CD4-positive, alpha-beta memory T cell (primary cell): ENCODE measurements at regions not wholly inside any gene's neighbourhood (a gene's known extent, or its start where the extent isn't known, plus 50 kb on each side); places are given as distances from the start of the nearest gene placed in this dataset.

Source experiments
- CTCF ChIA-PET: fragments of 350-600 bp; sonication (Branson Sonifier 250); formaldehyde crosslinking; loops from one replicate; lab custom pipeline; 2021; ENCODE audit warnings: inconsistent platforms; ENCODE audit not compliant: partially characterized antibody; lab: Charles Lee
- POLR2A ChIA-PET: fragments of 350-600 bp; sonication (Branson Sonifier 250); formaldehyde crosslinking; loops from one replicate; lab custom pipeline; 2021; ENCODE audit not compliant: partially characterized antibody; lab: Charles Lee
- DNase-seq, 5 donors: peaks; one replicate each; pipeline versions ENCODE4 v3.0.0 to v3.0.0-alpha.2; 2020 to 2022; ENCODE audit warnings: mixed read lengths in 1 of 5
- H3K27ac ChIP-seq: one replicate; pipeline ENCODE4 v1.7.0; 2013; ENCODE audit warnings: low read depth, low read length
- H3K27me3 ChIP-seq: 2 replicates; pipeline ENCODE4 v1.7.0; 2013; ENCODE audit warnings: mild to moderate bottlenecking, low read length, moderate library complexity; ENCODE audit not compliant: insufficient read depth
- H3K36me3 ChIP-seq: 2 replicates; pipeline ENCODE4 v1.7.0; 2013; ENCODE audit warnings: mild to moderate bottlenecking, low read length, moderate library complexity; ENCODE audit not compliant: insufficient read depth
- H3K4me1 ChIP-seq: 2 replicates; pipeline ENCODE4 v1.7.0; 2013; ENCODE audit warnings: mild to moderate bottlenecking, low read length, moderate library complexity; ENCODE audit not compliant: insufficient read depth
- H3K4me3 ChIP-seq, 2 donors: one replicate each; pipeline ENCODE4 v1.7.0; 2013; ENCODE audit warnings: low read length in 2 of 2, mild to moderate bottlenecking in 1 of 2
- H3K9me3 ChIP-seq, 2 donors: one replicate each; pipeline ENCODE4 v1.7.0; 2013; ENCODE audit warnings: low read length in 2 of 2, control low read depth in 1 of 2; ENCODE audit not compliant: control insufficient read depth in 1 of 2
- H3K27ac Mint-ChIP-seq, 7 donors: one replicate each; pipeline ENCODE4 v1.8.0; 2020 to 2021; ENCODE audit warnings: mixed read lengths in 7 of 7, mild to moderate bottlenecking in 6 of 7, inconsistent platforms in 3 of 7, moderate library complexity in 3 of 7
- H3K27me3 Mint-ChIP-seq, 2 donors: one replicate each; pipeline ENCODE4 v1.8.0; 2020 to 2021; ENCODE audit warnings: mixed read lengths in 2 of 2
- H3K36me3 Mint-ChIP-seq, 2 donors: one replicate each; pipeline ENCODE4 v1.8.0; 2020 to 2021; ENCODE audit warnings: mixed read lengths in 2 of 2, inconsistent platforms in 1 of 2, mild to moderate bottlenecking in 1 of 2
- H3K4me1 Mint-ChIP-seq, 4 donors: one replicate each; pipeline ENCODE4 v1.8.0; 2020 to 2021; ENCODE audit warnings: mixed read lengths in 4 of 4, mild to moderate bottlenecking in 1 of 4
- H3K4me3 Mint-ChIP-seq, 8 donors: one replicate each; pipeline ENCODE4 v1.8.0; 2020 to 2021; ENCODE audit warnings: mixed read lengths in 8 of 8, mild to moderate bottlenecking in 7 of 8, moderate library complexity in 6 of 8, inconsistent platforms in 3 of 8
- H3K9me3 Mint-ChIP-seq, 8 donors: one replicate each; pipeline ENCODE4 v1.8.0; 2020 to 2021; ENCODE audit warnings: mixed read lengths in 8 of 8, mild to moderate bottlenecking in 5 of 8, inconsistent platforms in 3 of 8, moderate library complexity in 1 of 8
- intact Hi-C: fragments of 100-400 bp; cut with micrococcal nuclease; formaldehyde crosslinking; loops from one replicate; pipeline ENCODE4 v1.15.1; 2023

DNA sequence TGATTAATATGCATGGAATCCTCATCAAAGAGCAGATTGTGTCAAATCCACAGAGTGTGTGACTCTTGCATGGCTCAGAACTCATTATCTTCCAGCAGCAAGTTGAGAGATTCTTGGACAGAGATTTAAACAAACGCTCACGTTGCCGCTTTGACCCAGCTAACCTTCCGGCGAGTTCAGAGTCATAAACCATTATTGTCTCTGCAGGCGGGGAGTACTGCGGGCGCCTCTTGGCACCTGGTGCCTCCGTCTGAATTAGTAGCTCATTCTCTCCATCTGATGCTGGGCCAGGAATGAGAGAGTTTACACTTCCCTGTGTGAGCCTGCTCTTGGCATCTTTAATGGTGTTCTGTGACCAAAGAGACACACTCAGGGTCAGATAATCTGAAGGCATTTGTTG lies 138.6 kb upstream of the WSCD1 start:
- Mint-ChIP-seq H3K27me3 (peaks cover 13 to 17% of the 10 kb centered on the region in 2 donors), H3K27ac (no peak overlapping the region), H3K4me3 (no peak overlapping the region), H3K36me3 (no peaks in the 10 kb centered on the region), H3K4me1 (no peaks in the 10 kb centered on the region), H3K9me3 (peaks cover 0 to 12% (median 2%) of the 10 kb centered on the region in 8 donors)
- no peak overlapping the region for H3K27ac ChIP-seq
- no peaks in the 10 kb centered on the region for H3K9me3 ChIP-seq
- H3K27me3 ChIP-seq, result peaks cover 6% of the 10 kb centered on the region
- H3K4me1 ChIP-seq, result no peaks in the 10 kb centered on the region
- ChIA-PET CTCF (no interaction called here), POLR2A (no interaction called here)
- intact Hi-C loops, result no loop called here
- DNase-seq, result no peak
- H3K36me3 ChIP-seq, result no peaks in the 10 kb centered on the region
- no peak overlapping the region for H3K4me3 ChIP-seq

DNA sequence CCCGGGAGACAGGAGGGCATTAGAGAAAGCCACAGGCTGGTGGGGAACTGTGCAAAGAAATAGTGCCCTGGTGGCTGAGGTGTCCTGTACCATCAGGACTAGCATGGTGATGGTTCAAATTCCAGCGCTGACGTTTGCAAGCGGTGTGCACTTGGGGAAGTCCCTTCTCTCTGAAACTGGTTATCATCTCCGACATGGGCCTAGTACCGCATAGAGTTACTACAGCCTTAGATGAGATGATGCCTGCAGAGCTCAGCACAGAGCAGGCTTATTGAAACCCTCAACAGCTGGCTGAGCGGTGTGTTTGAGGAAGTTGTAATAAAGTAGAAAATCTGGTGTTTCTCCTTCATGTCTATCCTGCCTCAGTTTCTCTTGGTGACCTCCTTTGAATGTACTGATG lies 136.7 kb upstream of the WSCD1 start:
- Histone ChIP-seq H3K4me1 (no peaks in the 10 kb centered on the region), H3K36me3 (no peaks in the 10 kb centered on the region), H3K4me3 (no peak overlapping the region), H3K9me3 (no peaks in the 10 kb centered on the region), H3K27ac (no peak overlapping the region), H3K27me3 (peaks cover 6% of the 10 kb centered on the region)
- H3K36me3 Mint-ChIP-seq, result no peaks in the 10 kb centered on the region
- peaks cover 0 to 17% (median 2%) of the 10 kb centered on the region in 8 donors for H3K9me3 Mint-ChIP-seq
- ChIA-PET CTCF (no interaction called here), POLR2A (no interaction called here)
- no peak overlapping the region for H3K4me3 Mint-ChIP-seq
- intact Hi-C loops, result no loop called here
- DNase-seq, result no peak
- H3K27me3 Mint-ChIP-seq, result peaks cover 17 to 19% of the 10 kb centered on the region in 2 donors
- H3K27ac Mint-ChIP-seq, result peak overlapping the region in 1 of 7 donors; percentile 30
- H3K4me1 Mint-ChIP-seq, result no peaks in the 10 kb centered on the region

DNA sequence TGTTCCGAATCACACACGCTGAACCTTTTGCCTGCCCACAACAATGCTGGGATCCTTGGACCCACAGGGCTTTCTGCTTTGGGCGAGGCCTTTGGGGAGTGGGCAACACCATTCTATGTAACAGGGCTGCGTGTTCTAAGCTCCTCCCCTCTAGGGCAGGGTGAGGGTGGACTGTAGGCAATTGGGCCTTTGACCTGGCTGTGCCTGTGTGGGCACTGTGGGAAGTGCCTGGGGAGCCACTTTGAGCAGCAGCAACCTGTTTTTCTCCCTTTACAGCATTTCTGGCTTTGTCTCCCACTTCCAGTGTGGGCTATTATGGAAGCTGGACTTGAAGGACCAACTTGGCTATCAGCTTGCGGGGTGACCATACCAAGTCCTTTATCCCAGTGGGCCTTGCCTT lies 128.9 kb upstream of the WSCD1 start:
- Mint-ChIP-seq H3K4me3 (no peak overlapping the region), H3K4me1 (peaks cover 0 to 5% (median 0%) of the 10 kb centered on the region in 4 donors), H3K27ac (no peak overlapping the region), H3K36me3 (no peaks in the 10 kb centered on the region), H3K27me3 (peaks cover 20 to 42% of the 10 kb centered on the region in 2 donors), H3K9me3 (peaks cover 0 to 7% (median under 1%) of the 10 kb centered on the region in 8 donors)
- ChIA-PET CTCF (no interaction called here), POLR2A (no interaction called here)
- no peak for DNase-seq
- Histone ChIP-seq H3K4me3 (no peak overlapping the region), H3K27ac (no peak overlapping the region), H3K27me3 (no peaks in the 10 kb centered on the region), H3K9me3 (no peaks in the 10 kb centered on the region), H3K36me3 (no peaks in the 10 kb centered on the region), H3K4me1 (no peaks in the 10 kb centered on the region)
- intact Hi-C loops, result no loop called here

DNA sequence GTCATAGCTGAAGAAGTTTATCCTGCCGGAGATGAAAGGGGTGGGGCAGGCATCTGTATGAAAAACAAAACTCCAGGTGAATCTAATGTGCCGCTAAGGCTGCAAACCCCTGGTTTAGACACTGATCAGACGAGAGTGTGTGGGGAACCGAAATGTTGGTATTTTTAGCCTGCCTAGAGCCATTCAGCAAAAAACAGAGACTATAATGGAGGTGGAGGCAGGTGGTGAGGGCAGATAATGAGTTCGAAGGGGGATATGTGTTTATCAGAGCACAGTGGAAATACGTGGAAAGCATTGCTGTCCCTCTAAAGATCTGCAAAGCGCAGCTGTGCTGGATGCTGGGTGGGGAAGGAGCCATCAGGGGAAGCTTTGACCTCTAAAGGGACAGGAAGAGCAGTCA lies 127.5 kb upstream of the WSCD1 start:
- H3K36me3 ChIP-seq, result no peaks in the 10 kb centered on the region
- POLR2A ChIA-PET, result no interaction called here
- no peaks in the 10 kb centered on the region for H3K4me1 ChIP-seq
- H3K4me3 ChIP-seq, result no peak overlapping the region
- no peak overlapping the region for H3K4me3 Mint-ChIP-seq
- H3K27ac Mint-ChIP-seq, result no peak overlapping the region
- DNase-seq, result no peak
- peaks cover 17 to 48% of the 10 kb centered on the region in 2 donors for H3K27me3 Mint-ChIP-seq
- no peaks in the 10 kb centered on the region for H3K9me3 ChIP-seq
- intact Hi-C loops, result no loop called here
- no peaks in the 10 kb centered on the region for H3K36me3 Mint-ChIP-seq
- H3K4me1 Mint-ChIP-seq, result peaks cover 0 to 5% (median 0%) of the 10 kb centered on the region in 4 donors
- CTCF ChIA-PET, result no interaction called here
- H3K27me3 ChIP-seq, result no peaks in the 10 kb centered on the region
- no peak overlapping the region for H3K27ac ChIP-seq
- H3K9me3 Mint-ChIP-seq, result peaks cover 0 to 6% (median 2%) of the 10 kb centered on the region in 8 donors

DNA sequence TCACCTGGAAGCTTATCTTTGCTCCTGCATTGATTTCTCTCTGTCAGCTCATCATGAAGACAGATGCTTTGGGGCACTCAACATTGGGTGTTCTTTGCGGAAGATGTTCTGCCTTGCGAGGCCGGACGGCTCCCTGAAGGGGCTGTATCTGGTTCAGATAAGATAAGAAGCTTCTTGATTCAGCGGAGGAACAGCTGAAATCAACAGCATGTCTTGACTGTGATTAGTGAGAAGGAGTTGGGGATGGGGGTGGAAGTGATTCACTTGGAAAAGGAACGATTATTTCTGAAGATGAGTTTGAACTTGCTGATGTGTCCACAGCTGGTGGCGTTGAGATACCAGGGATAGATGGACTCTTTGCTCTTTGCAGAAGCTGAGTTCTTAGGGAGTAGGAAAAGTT lies 126.9 kb upstream of the WSCD1 start:
- Mint-ChIP-seq H3K27me3 (peaks cover 14 to 48% of the 10 kb centered on the region in 2 donors), H3K36me3 (no peaks in the 10 kb centered on the region), H3K4me3 (no peak overlapping the region), H3K9me3 (peaks cover 0 to 6% (median 2%) of the 10 kb centered on the region in 8 donors), H3K4me1 (peaks cover 0 to 5% (median 0%) of the 10 kb centered on the region in 4 donors), H3K27ac (no peak overlapping the region)
- no peaks in the 10 kb centered on the region for H3K27me3 ChIP-seq
- H3K4me3 ChIP-seq, result no peak overlapping the region
- ChIA-PET POLR2A (no interaction called here), CTCF (no interaction called here)
- DNase-seq, result no peak
- H3K4me1 ChIP-seq, result no peaks in the 10 kb centered on the region
- H3K27ac ChIP-seq, result no peak overlapping the region
- intact Hi-C loops, result no loop called here
- H3K9me3 ChIP-seq, result no peaks in the 10 kb centered on the region
- H3K36me3 ChIP-seq, result no peaks in the 10 kb centered on the region

DNA sequence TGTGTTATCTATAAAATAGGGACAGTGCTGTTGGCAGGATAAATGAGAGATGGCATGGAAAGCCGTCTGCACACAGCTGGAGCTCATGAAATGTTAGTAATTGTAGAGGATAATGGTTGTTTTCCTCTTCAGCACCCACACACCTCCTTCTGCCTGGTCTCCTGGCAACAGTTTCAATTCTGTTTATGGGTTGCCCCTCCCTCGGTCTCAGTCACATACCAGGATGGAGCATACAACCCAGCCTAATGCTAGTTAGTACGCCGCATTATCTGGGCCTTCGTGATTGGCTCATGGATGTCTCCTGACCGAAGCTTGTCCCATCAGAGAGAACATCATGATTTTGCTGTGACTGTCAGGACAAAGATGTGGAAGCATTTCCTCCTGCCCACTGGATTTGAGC lies 126.2 kb upstream of the WSCD1 start:
- Histone ChIP-seq H3K27ac (no peak overlapping the region), H3K4me1 (no peaks in the 10 kb centered on the region), H3K9me3 (no peaks in the 10 kb centered on the region), H3K4me3 (no peak overlapping the region), H3K27me3 (no peaks in the 10 kb centered on the region), H3K36me3 (no peaks in the 10 kb centered on the region)
- Mint-ChIP-seq H3K9me3 (peaks cover 0 to 6% (median 2%) of the 10 kb centered on the region in 8 donors), H3K4me3 (no peak overlapping the region), H3K4me1 (peaks cover 0 to 5% (median 0%) of the 10 kb centered on the region in 4 donors), H3K27ac (no peak overlapping the region), H3K27me3 (peaks cover 16 to 51% of the 10 kb centered on the region in 2 donors), H3K36me3 (no peaks in the 10 kb centered on the region)
- intact Hi-C loops, result no loop called here
- ChIA-PET CTCF (no interaction called here), POLR2A (no interaction called here)
- DNase-seq, result no peak

DNA sequence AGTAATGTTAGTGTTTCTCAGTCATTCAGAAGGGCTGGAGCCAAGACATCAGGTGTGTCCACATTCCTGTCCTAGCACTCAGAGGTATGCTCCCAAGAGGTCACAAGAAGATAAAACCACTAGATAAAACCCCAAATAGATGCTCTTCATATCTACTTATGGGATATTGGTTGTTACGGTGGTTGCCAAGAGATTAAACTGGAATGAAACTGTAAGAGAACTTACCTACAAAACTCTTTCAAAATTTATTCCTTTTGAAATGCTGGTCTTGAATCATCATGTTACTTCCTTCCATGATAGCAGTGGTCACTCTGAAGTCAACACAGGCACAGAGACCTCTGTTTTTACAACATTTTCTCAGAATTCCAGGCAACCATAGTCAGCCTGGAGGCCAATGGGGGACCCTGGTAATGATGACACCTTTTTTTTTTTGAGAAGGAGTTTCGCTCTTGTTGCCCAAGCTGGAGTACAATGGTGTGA lies 122.4 kb upstream of the WSCD1 start:
- intact Hi-C loops, result no loop called here
- Mint-ChIP-seq H3K27ac (no peak overlapping the region), H3K4me1 (peaks cover 0 to 1% (median 0%) of the 10 kb centered on the region in 4 donors), H3K9me3 (peaks cover 0 to 6% (median 2%) of the 10 kb centered on the region in 8 donors), H3K27me3 (peaks cover 24 to 54% of the 10 kb centered on the region in 2 donors), H3K36me3 (no peaks in the 10 kb centered on the region), H3K4me3 (no peak overlapping the region)
- no peak overlapping the region for H3K4me3 ChIP-seq
- no peaks in the 10 kb centered on the region for H3K27me3 ChIP-seq
- no peaks in the 10 kb centered on the region for H3K4me1 ChIP-seq
- H3K36me3 ChIP-seq, result no peaks in the 10 kb centered on the region
- CTCF ChIA-PET, result no interaction called here
- POLR2A ChIA-PET, result no interaction called here
- H3K9me3 ChIP-seq, result no peaks in the 10 kb centered on the region
- H3K27ac ChIP-seq, result no peak overlapping the region
- DNase-seq, result no peak

DNA sequence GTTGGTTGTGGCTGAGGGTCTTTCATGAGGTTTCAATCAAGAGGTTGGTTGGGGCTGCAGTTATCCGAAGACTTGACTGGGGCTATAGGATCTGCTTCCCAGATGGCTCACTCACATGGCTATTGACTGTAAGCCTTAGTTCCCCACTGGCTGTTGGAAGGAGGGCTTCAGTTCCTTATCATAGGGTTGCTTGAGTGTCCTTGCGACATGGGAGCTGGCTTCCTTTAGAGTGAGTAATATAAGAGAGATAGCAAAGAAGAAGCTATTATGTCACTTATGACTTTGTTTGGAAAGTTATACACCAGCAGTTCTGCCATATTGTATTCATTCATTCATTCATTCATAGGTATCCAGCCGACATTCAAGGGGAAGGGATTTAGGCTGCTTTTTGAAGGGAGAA lies 121.4 kb upstream of the WSCD1 start:
- POLR2A ChIA-PET, result no interaction called here
- intact Hi-C loops, result no loop called here

More for the DNA sequence above, 121.4 kb upstream of the WSCD1 start:
- H3K27me3 Mint-ChIP-seq, result peaks cover 26 to 47% of the 10 kb centered on the region in 2 donors
- no peaks in the 10 kb centered on the region for H3K4me1 Mint-ChIP-seq
- H3K36me3 Mint-ChIP-seq, result no peaks in the 10 kb centered on the region
- no peak for DNase-seq
- Histone ChIP-seq H3K27me3 (no peaks in the 10 kb centered on the region), H3K27ac (no peak overlapping the region), H3K4me3 (no peak overlapping the region), H3K36me3 (no peaks in the 10 kb centered on the region), H3K9me3 (no peaks in the 10 kb centered on the region), H3K4me1 (no peaks in the 10 kb centered on the region)
- CTCF ChIA-PET, result no interaction called here
- no peak overlapping the region for H3K27ac Mint-ChIP-seq
- H3K9me3 Mint-ChIP-seq, result peaks cover 0 to 6% (median 2%) of the 10 kb centered on the region in 8 donors
- H3K4me3 Mint-ChIP-seq, result no peak overlapping the region
